NCI-H1105 treated with DMSO at 0.1 percent for 48 hours (cell line): ENCODE measurements at regions not wholly inside any gene's neighbourhood (a gene's known extent, or its start where the extent isn't known, plus 50 kb on each side); places are given as distances from the start of the nearest gene placed in this dataset.
A peak's percentile ranks its signal among the peaks of the same experiment; 100 is the strongest.

Experiments used
- DNase-seq: peaks from one replicate; lab custom pipeline; 2025; lab: John Stamatoyannopoulos, UW

DNA sequence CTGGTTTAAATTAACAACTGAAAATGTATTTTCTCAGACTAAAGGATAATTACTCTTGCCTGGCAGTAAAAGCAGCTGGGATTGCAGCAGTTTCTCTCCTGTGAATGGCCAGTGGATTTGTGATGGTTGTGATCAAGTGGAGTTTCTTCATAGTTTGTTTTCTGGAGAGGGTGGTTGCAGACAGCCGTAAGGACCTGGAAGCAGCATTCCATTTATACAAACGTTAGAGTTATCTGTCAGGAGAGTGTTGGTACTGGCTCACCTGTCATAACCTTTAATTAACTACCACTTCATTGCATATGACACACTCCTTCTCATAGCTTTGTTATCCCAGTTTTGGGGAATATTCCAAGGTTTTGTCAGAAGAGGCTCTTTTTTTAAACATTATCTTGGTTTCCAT, 258.4 kb upstream of the SLC10A2 start:
- peak; percentile 30 for DNase-seq

GRCh38 chr13:103315711-103316110, 249.5 kb upstream of the SLC10A2 start:
- DNase-seq: no peak

DNA sequence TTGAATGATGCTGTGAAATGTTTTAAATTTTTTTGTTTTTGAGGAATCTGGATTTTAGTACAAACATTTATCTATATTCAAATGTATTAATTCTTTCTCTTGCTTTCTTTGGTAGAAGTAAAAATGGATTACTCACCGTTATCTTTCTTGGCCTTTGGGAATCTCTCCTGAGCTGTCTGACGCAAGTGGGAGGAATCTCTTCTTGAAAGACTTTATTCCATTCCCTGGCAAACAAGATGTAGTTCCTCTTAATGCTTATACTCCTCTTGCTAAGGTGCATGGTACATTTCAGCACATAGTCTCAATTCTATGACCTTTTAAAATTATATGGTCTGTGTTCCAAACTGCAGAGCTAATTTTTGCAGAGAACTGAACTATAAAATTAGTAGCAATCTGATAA, 246.2 kb upstream of the SLC10A2 start:
- no peak for DNase-seq

- no peak for DNase-seq
These were observed 242.4 kb upstream of the SLC10A2 start for GRCh38 chr13:103308667-103309066.

DNA sequence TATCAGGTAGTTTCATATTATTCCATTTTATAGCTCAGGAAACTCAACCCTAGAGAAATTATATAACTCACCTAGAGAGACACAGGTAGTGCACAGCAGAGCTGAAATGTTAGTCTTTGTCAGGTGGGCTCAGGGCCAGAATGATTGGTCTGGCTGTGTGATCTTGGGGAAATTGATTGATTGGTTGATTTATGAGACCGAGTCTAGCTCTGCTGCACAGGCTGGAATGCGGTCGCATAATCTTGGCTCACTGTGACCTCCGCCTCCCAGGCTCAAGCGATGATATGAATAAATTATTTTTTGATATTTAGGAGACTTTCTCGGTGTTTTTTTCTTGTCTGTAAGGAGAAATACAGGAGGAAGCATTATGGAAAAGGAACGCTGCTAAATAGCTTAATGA, 239.9 kb upstream of the SLC10A2 start:
- DNase-seq: no peak

DNA sequence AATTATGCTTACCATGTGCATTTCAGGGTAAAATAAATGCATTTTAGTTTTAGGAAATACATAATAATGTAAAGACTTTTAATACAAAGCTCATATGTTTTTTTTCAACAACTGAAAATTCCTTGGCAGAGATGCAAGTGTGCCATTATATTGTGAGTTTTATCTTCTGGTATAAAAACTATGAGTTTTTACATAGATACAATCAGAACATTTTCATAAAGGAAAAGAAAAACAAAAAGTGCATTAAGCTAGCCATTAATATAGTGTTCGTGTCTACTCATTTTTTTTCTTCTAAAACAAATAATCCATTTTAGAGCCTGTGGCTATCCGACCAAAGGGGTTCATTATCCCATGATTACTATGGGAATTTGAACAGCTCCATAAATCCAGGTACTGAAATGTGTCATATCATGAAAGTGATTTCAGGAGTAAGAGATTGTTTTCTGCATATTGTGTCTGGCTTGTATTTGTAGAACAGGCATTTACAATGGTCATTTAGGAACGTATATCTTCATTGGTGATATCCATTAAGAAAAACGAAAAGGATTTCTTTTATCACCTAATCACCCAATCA, 236.9 kb upstream of the SLC10A2 start:
- no peak for DNase-seq

- DNase-seq: no peak
These were observed 236.5 kb upstream of the SLC10A2 start for GRCh38 chr13:103302676-103303075.

GRCh38 chr13:103299079-103299478, 232.9 kb upstream of the SLC10A2 start:
- DNase-seq: no peak

- no peak for DNase-seq
These were observed 230.9 kb upstream of the SLC10A2 start for GRCh38 chr13:103297083-103297482.

- no peak for DNase-seq
These were observed 225.8 kb upstream of the SLC10A2 start for GRCh38 chr13:103291798-103292572.

GRCh38 chr13:103291226-103291625, 225.0 kb upstream of the SLC10A2 start:
- DNase-seq: no peak

- DNase-seq: no peak
These were observed 223.5 kb upstream of the SLC10A2 start for GRCh38 chr13:103289681-103290080.

DNA sequence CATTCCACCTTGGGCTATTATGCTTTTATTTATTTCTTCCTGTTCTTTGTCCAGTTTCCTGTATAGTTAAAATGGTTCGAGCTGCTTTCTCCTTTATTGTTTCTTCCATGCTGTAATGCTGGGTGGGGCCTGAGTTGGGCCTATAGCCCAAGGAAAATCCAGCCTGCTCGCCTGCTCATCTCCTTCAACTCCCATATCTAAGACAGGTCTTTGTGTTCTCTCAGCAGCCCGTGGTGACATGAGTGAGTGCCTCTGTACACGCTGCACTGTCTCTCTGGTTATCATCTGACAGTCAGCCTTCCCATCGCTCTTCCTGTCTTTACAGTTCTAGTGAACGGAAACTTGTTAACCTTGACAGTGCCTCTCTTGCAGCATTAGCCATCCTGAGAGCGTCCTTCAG, 221.9 kb upstream of the SLC10A2 start:
- DNase-seq: no peak

GRCh38 chr13:103287659-103288058, 221.4 kb upstream of the SLC10A2 start:
- no peak for DNase-seq

DNA sequence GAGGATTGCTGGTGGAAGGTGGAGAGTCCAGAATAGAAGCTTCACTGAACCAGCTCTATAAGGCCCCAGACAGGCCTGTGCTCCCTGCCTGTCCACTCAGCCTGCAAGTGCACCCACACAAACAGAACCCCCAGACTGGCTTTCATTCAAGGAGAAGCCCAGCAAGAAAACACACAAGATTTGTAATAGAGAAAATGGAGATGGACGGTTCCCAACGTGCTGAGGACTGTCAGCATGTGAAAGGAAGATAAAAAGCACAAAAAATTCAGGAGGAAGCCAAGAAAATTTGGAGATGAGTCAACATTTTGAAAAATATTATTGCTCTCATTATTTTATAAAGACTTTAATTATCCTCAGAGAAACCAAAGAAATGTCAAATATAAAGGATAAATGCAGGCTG, 218.2 kb upstream of the SLC10A2 start:
- DNase-seq: no peak

DNA sequence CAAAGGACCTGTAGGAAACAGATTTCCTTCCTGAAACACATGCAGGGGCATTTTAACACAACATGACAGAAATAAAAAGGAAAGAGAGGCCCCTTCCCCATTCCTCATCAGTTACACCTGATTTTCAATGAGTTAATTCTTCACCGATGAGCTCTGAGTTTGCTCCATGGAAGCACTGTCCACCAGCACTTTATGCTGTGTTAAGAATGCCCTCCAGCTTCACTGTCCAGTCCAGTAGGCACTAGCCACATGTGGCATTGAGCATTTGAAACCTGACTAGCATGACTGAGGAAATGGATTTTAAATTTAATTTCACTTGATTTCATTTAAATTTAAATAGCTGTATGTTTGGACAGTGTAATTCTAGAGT, 217.2 kb upstream of the SLC10A2 start:
- DNase-seq: no peak

DNA sequence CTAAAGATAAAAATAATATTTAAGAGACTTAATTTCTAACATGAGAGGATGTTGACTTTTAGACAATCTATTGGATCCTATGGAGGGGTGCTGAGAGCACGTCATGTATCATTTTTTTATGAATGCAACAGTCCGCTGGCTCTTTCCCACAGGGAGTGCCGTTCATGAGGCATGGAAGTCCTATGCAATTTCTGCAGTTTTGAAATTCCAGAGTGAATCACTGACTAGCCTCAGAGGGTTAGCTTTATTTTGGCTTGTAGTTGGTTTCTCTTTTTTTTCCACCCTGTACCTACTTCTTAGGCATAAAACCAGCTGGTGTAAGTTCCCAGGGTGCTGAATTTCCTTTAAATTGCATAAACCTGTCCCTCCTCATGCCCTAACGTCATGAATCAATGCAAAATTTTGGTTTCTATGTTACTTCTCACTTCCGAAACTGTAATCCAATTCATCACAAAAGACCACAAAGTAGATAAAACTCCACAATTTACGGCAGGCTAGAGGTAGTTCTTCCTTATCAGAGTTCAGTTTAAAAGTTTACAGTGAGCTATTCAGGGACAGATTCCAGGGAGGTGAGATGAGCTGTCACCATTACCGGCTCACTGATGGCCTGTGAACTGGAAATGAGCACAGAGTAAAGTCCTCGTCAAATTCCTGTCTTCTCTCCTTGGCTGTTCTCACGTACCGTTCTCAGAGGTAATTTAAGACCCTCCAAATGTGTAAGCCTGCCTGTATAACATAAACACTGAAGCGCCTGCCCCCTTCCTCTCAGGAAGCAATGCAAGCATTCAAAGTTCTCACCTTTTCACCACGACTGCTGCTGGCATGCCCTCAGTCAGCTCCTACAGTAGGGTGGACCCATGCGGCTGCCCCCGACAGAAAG, 216.6 kb upstream of the SLC10A2 start:
- DNase-seq: no peak

DNA sequence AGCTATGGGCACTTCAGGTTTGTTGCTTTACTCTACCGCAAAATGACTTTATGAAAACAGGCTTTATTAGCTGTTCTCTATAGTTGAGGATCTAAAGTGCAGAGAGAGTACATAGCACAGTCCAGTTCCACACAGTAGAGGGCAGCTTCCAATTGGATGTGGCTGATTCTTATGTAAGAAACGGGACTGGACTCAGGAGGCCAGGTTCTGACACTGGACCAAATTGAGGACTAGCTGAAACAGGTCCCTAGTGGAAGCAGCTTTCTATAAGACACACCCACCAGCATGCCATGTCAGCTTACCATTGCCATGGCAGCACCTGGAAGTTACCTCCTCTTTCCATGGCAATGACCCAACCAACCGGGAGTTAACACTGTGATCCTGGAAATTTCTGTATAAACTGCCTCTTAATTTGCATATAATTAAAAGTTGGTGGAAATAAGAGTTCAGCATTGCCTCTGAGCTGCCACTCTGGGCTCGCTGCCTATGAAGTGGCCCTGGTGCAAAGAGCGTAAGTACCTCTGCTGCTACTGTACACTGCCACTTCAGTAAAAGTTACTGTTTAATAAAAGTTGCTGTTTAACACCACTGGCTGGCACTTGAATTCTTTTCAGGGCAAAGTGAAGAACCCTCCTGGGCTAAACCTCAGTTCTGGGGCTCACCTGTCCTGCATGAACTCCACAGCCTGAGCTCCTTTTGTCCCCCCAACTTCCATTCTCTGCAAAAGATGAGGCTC, 211.9 kb upstream of the SLC10A2 start:
- DNase-seq: no peak

DNA sequence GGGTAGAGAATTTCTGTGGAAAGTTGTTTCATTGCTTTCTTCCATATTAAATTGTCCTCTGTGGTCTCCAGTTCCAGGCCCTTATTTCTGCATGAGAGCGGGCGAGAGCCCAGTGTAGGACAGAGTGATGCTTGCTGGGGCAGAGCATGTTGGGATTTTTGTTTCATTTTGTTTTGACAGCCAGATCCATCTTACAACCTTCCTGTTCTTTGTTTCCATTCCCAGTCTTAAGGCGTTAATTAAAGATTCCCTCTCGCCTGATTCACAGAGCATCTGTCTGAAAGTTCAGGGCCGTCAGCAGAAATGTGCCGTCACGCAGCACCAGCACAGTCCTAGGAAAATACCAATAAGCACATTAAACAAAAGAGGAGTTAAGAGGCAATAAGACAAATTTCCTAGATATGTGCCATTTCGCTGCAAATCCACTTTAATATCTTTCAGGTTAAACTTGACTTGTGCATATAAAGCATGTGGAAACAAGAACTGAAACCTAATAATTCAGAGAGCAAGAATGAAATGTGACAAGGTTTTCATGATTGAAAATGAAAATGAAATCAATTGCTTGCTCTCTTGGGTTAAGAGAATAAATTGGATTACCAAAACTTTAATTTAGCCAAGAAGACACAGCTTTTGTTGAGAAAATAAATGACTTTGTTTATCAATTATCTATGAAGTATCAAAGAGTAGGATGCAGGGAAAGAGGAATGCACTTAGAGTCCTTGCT, 210.7 kb upstream of the SLC10A2 start:
- no peak for DNase-seq

- DNase-seq: no peak
These were observed 209.5 kb upstream of the SLC10A2 start for GRCh38 chr13:103275722-103276121.

DNA sequence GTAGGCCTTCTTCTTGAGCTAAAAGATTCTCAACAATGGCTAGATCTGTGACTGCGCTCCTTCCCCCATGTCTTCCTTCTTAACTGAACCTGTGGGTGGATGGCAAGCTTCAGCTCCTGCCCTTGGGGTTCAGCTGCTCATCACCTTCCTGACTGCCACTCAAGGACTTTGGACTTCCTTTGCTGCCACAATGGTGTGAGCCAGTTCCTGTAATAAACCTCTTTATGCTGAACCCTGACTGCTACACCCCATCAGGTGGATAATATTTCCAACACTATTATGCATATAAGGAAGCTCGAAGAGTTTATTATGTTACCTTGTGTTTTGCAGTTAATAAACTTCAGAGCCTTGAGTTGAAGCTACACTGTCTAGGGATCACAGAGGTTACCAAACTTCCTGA, 208.9 kb upstream of the SLC10A2 start:
- no peak for DNase-seq

- no peak for DNase-seq
These were observed 207.6 kb upstream of the SLC10A2 start for GRCh38 chr13:103273825-103274224.
